Liver (tissue), 7 donors: ENCODE measurements at regions not wholly inside any gene's neighbourhood (a gene's known extent, or its start where the extent isn't known, plus 50 kb on each side); places are given as distances from the start of the nearest gene placed in this dataset.

Source experiments
- DNase-seq: peaks from one replicate; pipeline ENCODE4 v3.0.0-alpha.2; 2017; ENCODE audit warnings: low spot score
- H3K27ac ChIP-seq, 2 donors: one replicate each; pipeline ENCODE4 v1.7.0; 2013; ENCODE audit warnings: inconsistent platforms in 2 of 2, low read length in 2 of 2, control low read depth in 1 of 2, low read depth in 1 of 2, mild to moderate bottlenecking in 1 of 2
- H3K27me3 ChIP-seq, 4 donors: one replicate each; pipeline versions ENCODE4 v1.6.1 to v1.7.0; 2013; ENCODE audit warnings: low read length in 3 of 4, inconsistent platforms in 1 of 4, mild to moderate bottlenecking in 1 of 4, moderate library complexity in 1 of 4; ENCODE audit not compliant: control insufficient read depth in 4 of 4, insufficient read depth in 4 of 4
- H3K36me3 ChIP-seq, 4 donors: one replicate each; pipeline versions ENCODE4 v1.6.1 to v1.7.0; 2013; ENCODE audit warnings: low read length in 3 of 4, mild to moderate bottlenecking in 3 of 4, low read depth in 1 of 4, moderate library complexity in 1 of 4; ENCODE audit not compliant: control insufficient read depth in 4 of 4, insufficient read depth in 3 of 4
- H3K4me1 ChIP-seq, 4 donors: one replicate each; pipeline versions ENCODE4 v1.6.1 to v1.7.0; 2013; ENCODE audit warnings: low read length in 3 of 4, mild to moderate bottlenecking in 3 of 4, moderate library complexity in 1 of 4; ENCODE audit not compliant: control insufficient read depth in 4 of 4, insufficient read depth in 4 of 4
- H3K4me3 ChIP-seq, 3 donors: one replicate each; pipeline versions ENCODE4 v1.6.1 to v1.7.0; 2013; ENCODE audit warnings: low read length in 3 of 3, control low read depth in 1 of 3, low read depth in 1 of 3, mild to moderate bottlenecking in 1 of 3
- H3K9ac ChIP-seq, 2 donors: one replicate each; pipeline ENCODE4 v1.7.0; 2013; ENCODE audit warnings: low read length in 2 of 2, mild to moderate bottlenecking in 2 of 2, moderate library complexity in 2 of 2, control low read depth in 1 of 2, low read depth in 1 of 2
- H3K9me3 ChIP-seq, 4 donors: one replicate each; pipeline versions ENCODE4 v1.6.1 to v1.7.0; 2013; ENCODE audit warnings: low read length in 3 of 4; ENCODE audit not compliant: control insufficient read depth in 4 of 4
- ATF3 ChIP-seq: IDR thresholded peaks from 2 replicates; pipeline ENCODE4 v1.6.1; 2016; ENCODE audit warnings: antibody characterized with exemption
- EGR1 ChIP-seq, 2 donors: IDR thresholded peaks; 2 replicates each; pipeline ENCODE4 v1.6.1; 2016 to 2018; ENCODE audit warnings: antibody characterized with exemption in 2 of 2, low read depth in 2 of 2
- FOXA1 ChIP-seq: IDR thresholded peaks from 2 replicates; pipeline ENCODE4 v1.6.1; 2016; ENCODE audit warnings: antibody characterized with exemption
- FOXA2 ChIP-seq: IDR thresholded peaks from 2 replicates; pipeline ENCODE4 v1.6.1; 2016; ENCODE audit warnings: antibody characterized with exemption
- HNF4A ChIP-seq, 2 donors: conservative IDR thresholded peaks; 2 replicates each; pipeline ENCODE4 v1.6.1; 2016; ENCODE audit warnings: antibody characterized with exemption in 2 of 2, mild to moderate bottlenecking in 2 of 2
- HNF4G ChIP-seq: IDR thresholded peaks from 2 replicates; pipeline ENCODE4 v1.6.1; 2016; ENCODE audit warnings: antibody characterized with exemption
- JUND ChIP-seq, 2 donors: IDR thresholded peaks; 2 replicates each; pipeline ENCODE4 v1.6.1; 2016; ENCODE audit warnings: antibody characterized with exemption in 2 of 2
- MAX ChIP-seq: IDR thresholded peaks from 2 replicates; pipeline ENCODE4 v1.6.1; 2016; ENCODE audit warnings: antibody characterized with exemption
- NR2F2 ChIP-seq: IDR thresholded peaks from 2 replicates; pipeline ENCODE4 v1.6.1; 2016; ENCODE audit warnings: antibody characterized with exemption
- REST ChIP-seq: IDR thresholded peaks from 2 replicates; pipeline ENCODE4 v1.6.1; 2016; ENCODE audit warnings: antibody characterized with exemption, mild to moderate bottlenecking
- RXRA ChIP-seq, 2 donors: IDR thresholded peaks; 2 replicates each; pipeline ENCODE4 v1.6.1; 2017 to 2018; ENCODE audit warnings: antibody characterized with exemption in 2 of 2, mild to moderate bottlenecking in 1 of 2
- SP1 ChIP-seq: IDR thresholded peaks from 2 replicates; pipeline ENCODE4 v1.6.1; 2018; ENCODE audit warnings: antibody characterized with exemption, mild to moderate bottlenecking
- TAF1 ChIP-seq: conservative IDR thresholded peaks from 2 replicates; pipeline ENCODE4 v1.6.1; 2016; ENCODE audit warnings: antibody characterized with exemption, mild to moderate bottlenecking
- ZBTB33 ChIP-seq: IDR thresholded peaks from 2 replicates; pipeline ENCODE4 v1.6.1; 2016; ENCODE audit warnings: antibody characterized with exemption
- WGBS: extraction: QIAGEN DNeasy Blood & Tissue Kit; methylation state at CpG from one replicate; pipeline ENCODE4 v1.1.7; 2013; 5-methylcytosine and 5-hydroxymethylcytosine counted together
- donor health status: healthy.
- donor health status: healthy.
- donor health status: healthy.
- donor health status: healthy.

GRCh38 chr22:48563966-48564330 is 1263.7 kb downstream of the BRD1 start (continued):
- TF ChIP-seq HNF4G, result no peak

- Histone ChIP-seq H3K27ac (no peak overlapping the region), H3K9ac (no peak overlapping the region), H3K4me3 (no peak overlapping the region), H3K9me3 (no peaks in the 10 kb centered on the region), H3K27me3 (no peaks in the 10 kb centered on the region), H3K36me3 (no peaks in the 10 kb centered on the region), H3K4me1 (no peaks in the 10 kb centered on the region)
- 88% methylated on average over 30 of the region's 30 CpGs for WGBS
- DNase-seq, result no peak
- TF ChIP-seq RXRA (IDR thresholded peaks at IDR 0.05), result no peak
- TF ChIP-seq ZBTB33, result no peak
- TF ChIP-seq HNF4G, result no peak
- TF ChIP-seq MAX, result no peak
- TF ChIP-seq EGR1 (IDR thresholded peaks at IDR 0.05; ENCODE audit: low read depth in 2 of 2), result no peak
Observed at GRCh38 chr22:48563118-48563965, 1264.3 kb downstream of the BRD1 start.

- TF ChIP-seq EGR1 (IDR thresholded peaks at IDR 0.05; ENCODE audit: low read depth in 2 of 2) (no peak), NR2F2 (no peak), REST (no peak), SP1 (no peak), HNF4A (conservative IDR thresholded peaks at IDR 0.05) (no peak), FOXA2 (no peak), JUND (IDR thresholded peaks at IDR 0.05) (no peak), MAX (no peak), TAF1 (no peak), FOXA1 (no peak), ATF3 (no peak)
- H3K27me3 ChIP-seq, result no peaks in the 10 kb centered on the region
- H3K9me3 ChIP-seq, result no peaks in the 10 kb centered on the region
- H3K9ac ChIP-seq, result no peak overlapping the region
- DNase-seq, result no peak
- WGBS, result 49% methylated on average over 16 of the region's 16 CpGs
- no peak overlapping the region for H3K4me3 ChIP-seq
- no peaks in the 10 kb centered on the region for H3K36me3 ChIP-seq
- no peaks in the 10 kb centered on the region for H3K4me1 ChIP-seq
- H3K27ac ChIP-seq, result no peak overlapping the region
Observed at GRCh38 chr22:48561676-48562075, 1266.0 kb downstream of the BRD1 start.
